GM12878 (cell line): ENCODE measurements at regions not wholly inside any gene's neighbourhood (a gene's known extent, or its start where the extent isn't known, plus 50 kb on each side); places are given as distances from the start of the nearest gene placed in this dataset.

Experiments
- ATAC-seq: fragments of 200-7000 bp; cut with Tn5 transposase; 3 replicates; pipeline ENCODE4 v1.9.1; 2020; ENCODE audit warnings: mild to moderate bottlenecking, moderate library complexity
- BruUV-seq: library from RNA; stranded (reverse); fragments of 400-500 nt; replicated peaks from 2 replicates; lab custom pipeline; 2021; lab: Mats Ljungman, UMichigan
- CTCF ChIA-PET: fragments of 300-600 bp; sonication (Branson Sonifier 250); formaldehyde crosslinking; extraction: SDS; loops from one replicate; lab custom pipeline; 2021; ENCODE audit warnings: inconsistent platforms; lab: Yijun Ruan, JAX
- POLR2A ChIA-PET: fragments of 350-600 bp; formaldehyde crosslinking; extraction: SDS; loops from one replicate; lab custom pipeline; 2021; ENCODE audit warnings: inconsistent platforms; lab: Charles Lee
- RAD21 ChIA-PET: fragments of 300-600 bp; sonication (Branson Sonifier 250); formaldehyde crosslinking; loops from one replicate; lab custom pipeline; 2023; ENCODE audit warnings: antibody characterized with exemption; ENCODE audit not compliant: unreplicated experiment; lab: Charles Lee
- SMC1A ChIA-PET: fragments of 300-600 bp; sonication (Branson Sonifier 250); formaldehyde crosslinking; loops from one replicate; lab custom pipeline; 2023; ENCODE audit not compliant: unreplicated experiment, uncharacterized antibody; lab: Charles Lee
- DNase-seq: peaks from one replicate; pipeline ENCODE4 v3.0.0-alpha.2; 2011; ENCODE audit warnings: low read depth, low spot score
- FAIRE-seq: peaks from 3 replicates; lab custom pipeline; 2011; peaks lifted over from hg19 to GRCh38; lab: Jason Lieb, UNC
- H2AFZ ChIP-seq: 2 replicates; pipeline ENCODE4 v1.6.0; 2011; ENCODE audit warnings: low read depth, low read length, control low read depth; ENCODE audit not compliant: control insufficient read depth
- H3K27ac ChIP-seq: 2 replicates; pipeline ENCODE4 v1.5.1; 2011; ENCODE audit warnings: control low read depth; ENCODE audit not compliant: control insufficient read depth, insufficient read depth
- H3K27me3 ChIP-seq, 2 experiments: replicated peaks in 1 of 2; 2 replicates each; pipeline versions ENCODE4 v1.6.0 to v1.6.1; 2011; ENCODE audit warnings: low read length in 1 of 2; ENCODE audit not compliant: control insufficient read depth in 2 of 2, insufficient read depth in 2 of 2
- H3K36me3 ChIP-seq, 2 experiments: 2 replicates each; pipeline ENCODE4 v1.5.1; 2011; ENCODE audit warnings: low read length in 1 of 2; ENCODE audit not compliant: control insufficient read depth in 2 of 2, insufficient read depth in 2 of 2
- H3K4me1 ChIP-seq: 2 replicates; pipeline ENCODE4 v1.6.1; 2011; ENCODE audit warnings: mild to moderate bottlenecking, low read length, moderate library complexity, mixed read lengths; ENCODE audit not compliant: control insufficient read depth, insufficient read depth
- H3K4me2 ChIP-seq: 2 replicates; pipeline ENCODE4 v1.6.0; 2011; ENCODE audit warnings: control low read depth; ENCODE audit not compliant: control insufficient read depth, insufficient read depth
- H3K4me3 ChIP-seq: fragments of 200-600 bp; sonication (generic); 2 replicates; pipeline ENCODE4 v1.5.1; 2016
- H3K79me2 ChIP-seq: 2 replicates; pipeline ENCODE4 v1.6.0; 2011; ENCODE audit warnings: low read length; ENCODE audit not compliant: control insufficient read depth, insufficient read depth
- H3K9ac ChIP-seq: 2 replicates; pipeline ENCODE4 v1.8.0; 2011; ENCODE audit warnings: low read length, control low read depth, mixed read lengths; ENCODE audit not compliant: control insufficient read depth, insufficient read depth
- H3K9me3 ChIP-seq: replicated peaks from 3 replicates; pipeline ENCODE4 v1.5.1; 2011; ENCODE audit warnings: mild to moderate bottlenecking, low read length; ENCODE audit not compliant: control insufficient read depth, insufficient read depth
- H4K20me1 ChIP-seq: 2 replicates; pipeline ENCODE4 v1.6.0; 2011; ENCODE audit not compliant: control insufficient read depth, insufficient read depth
- GABPA ChIP-seq: IDR thresholded peaks from 2 replicates; pipeline ENCODE4 v1.6.1; 2014; ENCODE audit warnings: antibody characterized with exemption, low read depth, mild to moderate bottlenecking, inconsistent platforms
- REST ChIP-seq: IDR thresholded peaks from 2 replicates; pipeline ENCODE4 v1.6.1; 2012; ENCODE audit warnings: mild to moderate bottlenecking, low read depth, low read length
- SMC3 ChIP-seq: IDR thresholded peaks from 2 replicates; pipeline ENCODE4 v1.6.1; 2011; ENCODE audit warnings: low read length, improper control_type of control experiment, borderline replicate concordance
- ZNF24 ChIP-seq: fragments of 450-650 bp; IDR thresholded peaks from 2 replicates; pipeline ENCODE4 v1.6.1; 2017; ENCODE audit warnings: antibody characterized with exemption, mild to moderate bottlenecking
- WGBS: methylation state at CpG from one replicate; pipeline ENCODE4 v1.1.6; 2016; ENCODE audit warnings: low lambda C conversion rate; ENCODE audit not compliant: insufficient replicate concordance, insufficient coverage; ENCODE audit errors: missing lambda C conversion rate; 5-methylcytosine and 5-hydroxymethylcytosine counted together
- in situ Hi-C: fragments of 300-500 bp; cut with MboI; formaldehyde crosslinking; loops from 9 replicates; pipeline ENCODE4 v1.14.3; 2018; ENCODE audit warnings: mixed read lengths
- intact Hi-C: fragments of 100-400 bp; cut with micrococcal nuclease; formaldehyde crosslinking; loops from one replicate; pipeline ENCODE4 v1.14.2; 2022; ENCODE audit not compliant: unreplicated experiment
- TF ChIP-seq, protein P1 (sequence below): fragments of 450-650 bp; IDR thresholded peaks from 2 replicates; pipeline ENCODE4 v1.6.1; 2018; ENCODE audit warnings: mild to moderate bottlenecking, low read depth, moderate library complexity; ENCODE audit not compliant: partially characterized antibody
- TF ChIP-seq, protein P2 (sequence below): IDR thresholded peaks from 2 replicates; pipeline ENCODE4 v1.6.1; 2011; ENCODE audit warnings: borderline replicate concordance, low read depth, mild to moderate bottlenecking, moderate library complexity, low read length; ENCODE audit not compliant: insufficient read depth, poor library complexity, severe bottlenecking

- H2AFZ ChIP-seq = no peak overlapping the region
- intact Hi-C loops = no loop called here
- H3K27ac ChIP-seq = no peak overlapping the region
- H3K4me3 ChIP-seq = no peak overlapping the region
- POLR2A ChIA-PET = no interaction called here
- no peak overlapping the region for H3K9ac ChIP-seq
- RAD21 ChIA-PET = no interaction called here
- H3K4me2 ChIP-seq = no peak overlapping the region
- BruUV-seq = no TSS peak
- FAIRE-seq (no peak), ATAC-seq (no peak), DNase-seq (no peak)
- no peak for TF ChIP-seq SMC3
- TF ChIP-seq REST = no peak
- TF ChIP-seq, protein P1, sequence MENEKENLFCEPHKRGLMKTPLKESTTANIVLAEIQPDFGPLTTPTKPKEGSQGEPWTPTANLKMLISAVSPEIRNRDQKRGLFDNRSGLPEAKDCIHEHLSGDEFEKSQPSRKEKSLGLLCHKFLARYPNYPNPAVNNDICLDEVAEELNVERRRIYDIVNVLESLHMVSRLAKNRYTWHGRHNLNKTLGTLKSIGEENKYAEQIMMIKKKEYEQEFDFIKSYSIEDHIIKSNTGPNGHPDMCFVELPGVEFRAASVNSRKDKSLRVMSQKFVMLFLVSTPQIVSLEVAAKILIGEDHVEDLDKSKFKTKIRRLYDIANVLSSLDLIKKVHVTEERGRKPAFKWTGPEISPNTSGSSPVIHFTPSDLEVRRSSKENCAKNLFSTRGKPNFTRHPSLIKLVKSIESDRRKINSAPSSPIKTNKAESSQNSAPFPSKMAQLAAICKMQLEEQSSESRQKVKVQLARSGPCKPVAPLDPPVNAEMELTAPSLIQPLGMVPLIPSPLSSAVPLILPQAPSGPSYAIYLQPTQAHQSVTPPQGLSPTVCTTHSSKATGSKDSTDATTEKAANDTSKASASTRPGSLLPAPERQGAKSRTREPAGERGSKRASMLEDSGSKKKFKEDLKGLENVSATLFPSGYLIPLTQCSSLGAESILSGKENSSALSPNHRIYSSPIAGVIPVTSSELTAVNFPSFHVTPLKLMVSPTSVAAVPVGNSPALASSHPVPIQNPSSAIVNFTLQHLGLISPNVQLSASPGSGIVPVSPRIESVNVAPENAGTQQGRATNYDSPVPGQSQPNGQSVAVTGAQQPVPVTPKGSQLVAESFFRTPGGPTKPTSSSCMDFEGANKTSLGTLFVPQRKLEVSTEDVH = no peak
- no peak for TF ChIP-seq ZNF24
- TF ChIP-seq GABPA = no peak
- TF ChIP-seq, protein P2, sequence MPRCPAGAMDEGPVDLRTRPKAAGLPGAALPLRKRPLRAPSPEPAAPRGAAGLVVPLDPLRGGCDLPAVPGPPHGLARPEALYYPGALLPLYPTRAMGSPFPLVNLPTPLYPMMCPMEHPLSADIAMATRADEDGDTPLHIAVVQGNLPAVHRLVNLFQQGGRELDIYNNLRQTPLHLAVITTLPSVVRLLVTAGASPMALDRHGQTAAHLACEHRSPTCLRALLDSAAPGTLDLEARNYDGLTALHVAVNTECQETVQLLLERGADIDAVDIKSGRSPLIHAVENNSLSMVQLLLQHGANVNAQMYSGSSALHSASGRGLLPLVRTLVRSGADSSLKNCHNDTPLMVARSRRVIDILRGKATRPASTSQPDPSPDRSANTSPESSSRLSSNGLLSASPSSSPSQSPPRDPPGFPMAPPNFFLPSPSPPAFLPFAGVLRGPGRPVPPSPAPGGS = no peak
- no peaks in the 10 kb centered on the region for H3K36me3 ChIP-seq
- H3K9me3 ChIP-seq = no peaks in the 10 kb centered on the region; the same call in 1 of the 3 replicates
- CTCF ChIA-PET = no interaction called here
- SMC1A ChIA-PET = no interaction called here
- H4K20me1 ChIP-seq = no peaks in the 10 kb centered on the region
- 83% methylated on average over 1 of the region's 1 CpG for WGBS
- in situ Hi-C loops = no loop called here
- H3K4me1 ChIP-seq = no peaks in the 10 kb centered on the region
- H3K79me2 ChIP-seq = no peaks in the 10 kb centered on the region
- H3K27me3 ChIP-seq = no peaks in the 10 kb centered on the region
Measured at GRCh38 chr5:106135473-106135872, 1535.3 kb downstream of the EFNA5 start.
